Hematopoietic multipotent progenitor cell (in vitro differentiated cells): ENCODE measurements at regions not wholly inside any gene's neighbourhood (a gene's known extent, or its start where the extent isn't known, plus 50 kb on each side); places are given as distances from the start of the nearest gene placed in this dataset.

Experiments
- DNase-seq, 3 donors: peaks; one replicate each; pipeline ENCODE4 v3.0.0-alpha.2; 2011 to 2015; ENCODE audit warnings: low read depth in 2 of 3, low spot score in 2 of 3

DNA sequence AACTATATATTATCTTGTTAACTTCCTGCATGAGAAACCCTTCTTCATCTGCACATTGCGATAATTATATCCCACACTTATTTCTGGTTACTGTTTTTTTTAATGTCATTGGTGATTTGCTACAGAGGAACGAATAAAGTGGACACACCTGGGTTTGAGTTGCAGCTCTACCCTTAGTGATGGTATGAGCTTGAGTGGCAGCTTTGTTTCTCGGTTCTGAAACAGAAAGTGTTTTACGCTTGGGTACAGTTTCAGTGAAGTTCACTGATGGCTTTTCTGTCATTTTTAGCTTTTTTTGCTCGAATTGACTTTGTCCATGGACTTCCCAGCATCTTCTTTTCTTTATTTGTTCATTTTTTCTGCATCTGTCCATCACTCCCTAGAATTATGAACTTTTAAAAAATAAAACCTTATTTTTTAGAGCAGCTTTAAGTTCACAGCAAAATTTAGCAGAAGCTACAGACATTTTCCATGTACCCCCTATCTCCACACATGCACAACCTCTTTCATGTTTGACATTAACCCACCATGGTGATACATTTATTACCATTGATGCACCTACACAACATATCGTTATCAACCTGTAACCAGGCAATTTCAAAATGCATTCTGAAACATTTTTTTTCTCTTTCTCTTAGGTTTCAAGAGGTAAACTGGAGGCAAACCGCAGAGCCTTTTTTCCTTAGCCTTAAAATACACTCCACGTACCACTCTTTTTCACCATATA, 1041.6 kb upstream of the PRKX start:
- peak in 1 of 3 donors; percentile 27 for DNase-seq

DNA sequence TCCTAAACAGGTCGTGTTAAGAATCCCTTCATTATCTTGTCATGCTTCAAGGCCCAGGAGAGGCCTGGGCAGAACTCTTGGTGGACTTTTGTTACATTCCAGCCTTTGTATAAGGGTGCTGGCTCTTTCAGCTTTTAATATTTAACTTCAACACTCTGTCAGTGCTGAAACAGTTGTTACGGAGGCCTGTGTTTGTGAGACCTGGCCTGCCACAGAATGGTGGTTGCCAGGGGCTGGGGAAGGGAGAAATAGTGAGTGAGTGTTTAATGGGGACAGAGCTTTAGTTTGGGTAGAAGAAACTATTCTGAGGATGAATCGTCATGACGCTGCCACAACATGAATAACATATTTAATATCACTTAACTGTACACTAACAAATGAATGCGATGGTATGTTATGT, 1027.6 kb upstream of the PRKX start:
- no peak for DNase-seq

DNA sequence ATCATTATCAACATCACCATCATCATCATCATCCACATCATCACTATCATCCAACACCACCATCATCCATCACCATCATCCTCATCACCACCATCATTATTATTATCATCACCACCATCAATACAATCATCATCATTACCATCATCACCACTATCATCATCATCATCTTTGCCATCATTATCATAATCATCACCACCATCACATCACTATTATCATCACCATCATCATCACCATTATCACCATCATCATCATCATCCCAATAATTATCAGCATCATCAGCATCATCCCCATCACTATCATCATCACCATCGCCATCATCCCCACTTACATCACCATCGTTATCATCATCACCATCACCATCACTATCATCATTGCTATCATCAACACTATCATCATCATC, 1021.9 kb upstream of the PRKX start:
- DNase-seq, result no peak

DNA sequence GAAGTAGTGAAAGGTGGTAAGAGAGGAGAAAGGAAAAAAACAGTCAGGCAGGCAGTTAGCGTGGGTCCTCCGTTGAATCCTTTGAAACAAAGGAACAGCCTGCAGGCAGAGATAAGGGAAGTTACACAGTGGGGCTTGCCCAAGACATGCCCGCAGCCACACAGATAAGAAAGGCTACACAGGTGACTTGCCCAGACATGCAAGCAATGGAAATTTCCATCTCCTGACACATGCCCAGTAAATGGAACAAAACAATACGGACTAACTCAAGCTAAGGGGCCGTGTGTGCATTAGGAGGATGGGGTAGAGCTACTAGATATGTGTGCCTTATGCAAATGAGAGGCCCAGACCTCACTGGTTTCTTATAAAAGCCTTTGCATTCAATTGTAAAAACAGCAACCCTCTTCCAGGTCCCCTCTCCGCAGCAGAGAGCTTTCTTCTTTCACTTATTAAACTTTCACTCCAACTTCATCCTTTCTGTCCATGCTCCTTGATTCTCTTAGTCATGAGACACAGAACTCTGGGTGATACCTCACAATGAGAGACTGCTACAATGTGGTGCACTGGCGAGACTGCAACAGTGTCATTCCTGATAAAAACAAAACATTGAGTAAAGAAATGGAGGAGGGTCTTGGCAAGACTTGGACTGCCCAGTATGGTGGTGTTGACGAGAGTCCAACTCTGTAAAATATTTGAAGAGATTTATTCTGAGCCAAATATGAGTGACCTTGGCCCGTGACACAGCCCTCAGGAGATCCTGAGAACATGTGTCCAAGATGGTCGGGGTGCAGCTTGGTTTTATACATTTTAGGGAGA, 997.4 kb upstream of the PRKX start:
- peak in 2 of 3 donors; percentile 82 to 90 for DNase-seq

DNA sequence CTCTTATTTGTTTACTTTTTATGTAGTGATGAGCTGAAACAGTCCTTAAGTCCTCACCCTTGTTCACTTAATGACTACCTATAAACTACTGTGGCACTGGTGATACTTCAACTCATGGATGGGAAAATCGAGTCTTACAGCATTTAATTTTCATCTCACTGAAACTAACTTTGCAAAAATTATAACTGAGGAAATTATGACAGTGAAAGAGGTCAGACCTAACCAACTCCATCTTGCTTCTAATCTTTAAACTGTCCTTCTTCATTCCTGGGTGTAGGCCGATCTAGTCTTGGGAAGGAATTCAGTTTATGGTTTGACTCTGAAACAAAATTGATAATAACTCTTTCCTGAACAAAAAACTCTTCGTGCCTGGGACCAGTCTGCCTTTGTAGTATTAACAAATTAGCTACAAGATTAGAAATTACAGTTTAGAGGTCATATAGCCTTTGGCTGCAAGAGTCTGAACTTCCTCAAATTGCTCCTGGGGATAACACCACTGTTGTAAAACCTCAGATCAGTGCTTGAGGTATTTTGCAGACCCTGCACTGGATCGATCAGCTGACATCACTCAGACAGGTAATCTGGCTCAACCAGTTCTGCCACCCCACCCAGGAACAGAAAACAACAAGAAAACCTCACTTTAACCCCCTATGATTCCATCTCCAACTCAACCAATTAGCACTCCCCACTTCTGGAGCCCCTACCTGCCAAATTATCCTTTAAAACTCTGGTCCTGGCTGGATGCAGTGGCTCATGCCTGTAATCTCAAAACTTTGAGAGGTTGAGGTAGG, 995.7 kb upstream of the PRKX start:
- DNase-seq, result no peak

DNA sequence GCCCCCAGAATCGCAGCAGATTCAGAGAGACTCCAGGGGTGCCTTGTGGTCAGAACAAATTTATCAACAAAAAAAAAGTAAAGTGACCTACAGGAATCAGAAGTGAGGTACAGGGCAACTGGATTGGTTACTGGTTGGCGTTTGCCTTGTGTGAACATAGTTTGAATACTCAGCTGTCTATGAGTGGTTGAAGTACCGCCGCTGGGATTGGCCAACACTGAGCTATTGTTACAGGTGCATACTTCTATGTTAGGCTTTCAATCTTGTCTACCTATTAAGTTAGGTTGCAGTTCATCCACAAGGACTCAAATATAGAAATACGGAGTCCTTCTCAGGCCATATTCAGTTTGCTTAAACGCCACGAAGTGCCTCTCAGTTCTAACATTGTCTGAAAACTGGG, 993.5 kb upstream of the PRKX start:
- no peak for DNase-seq

DNA sequence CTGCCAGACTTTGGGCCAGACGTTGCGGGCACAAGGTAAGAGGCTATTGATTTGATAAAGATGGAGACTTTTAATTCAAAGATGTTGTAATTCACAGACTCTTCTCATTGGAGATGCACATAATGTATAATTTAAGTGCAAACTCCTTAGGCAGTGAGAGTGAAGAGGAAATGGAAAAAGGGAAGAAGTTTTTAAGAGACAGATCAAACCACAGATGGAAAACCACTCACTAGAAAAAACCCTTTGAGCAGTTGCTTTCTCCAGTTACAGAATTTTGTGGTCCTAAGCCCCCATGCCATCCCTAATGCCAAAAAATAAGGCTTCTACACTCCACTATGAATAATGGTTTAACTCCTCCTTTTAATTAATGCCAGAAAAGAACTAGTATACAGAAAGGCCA, 977.1 kb upstream of the PRKX start:
- peak in 1 of 3 donors; percentile 8 for DNase-seq

DNA sequence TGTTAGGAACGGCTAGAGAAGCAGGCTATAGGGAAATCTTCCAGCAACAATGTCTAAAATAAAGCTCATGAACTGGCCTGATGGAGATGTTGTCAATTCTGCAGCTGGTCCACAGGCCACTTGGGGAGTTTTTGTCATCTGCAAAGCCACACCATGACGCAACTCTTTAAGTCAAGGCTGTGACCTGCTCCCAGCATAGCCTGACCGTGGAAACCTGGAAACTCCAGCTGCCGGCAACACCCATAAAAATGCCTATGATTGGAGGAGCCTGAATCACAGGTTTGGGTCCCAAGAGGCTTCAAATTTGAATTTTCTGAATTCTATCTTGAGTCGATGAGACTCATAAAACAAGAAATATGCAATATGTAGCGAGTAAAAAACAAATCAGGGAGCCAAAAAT, 969.2 kb upstream of the PRKX start:
- no peak for DNase-seq

DNA sequence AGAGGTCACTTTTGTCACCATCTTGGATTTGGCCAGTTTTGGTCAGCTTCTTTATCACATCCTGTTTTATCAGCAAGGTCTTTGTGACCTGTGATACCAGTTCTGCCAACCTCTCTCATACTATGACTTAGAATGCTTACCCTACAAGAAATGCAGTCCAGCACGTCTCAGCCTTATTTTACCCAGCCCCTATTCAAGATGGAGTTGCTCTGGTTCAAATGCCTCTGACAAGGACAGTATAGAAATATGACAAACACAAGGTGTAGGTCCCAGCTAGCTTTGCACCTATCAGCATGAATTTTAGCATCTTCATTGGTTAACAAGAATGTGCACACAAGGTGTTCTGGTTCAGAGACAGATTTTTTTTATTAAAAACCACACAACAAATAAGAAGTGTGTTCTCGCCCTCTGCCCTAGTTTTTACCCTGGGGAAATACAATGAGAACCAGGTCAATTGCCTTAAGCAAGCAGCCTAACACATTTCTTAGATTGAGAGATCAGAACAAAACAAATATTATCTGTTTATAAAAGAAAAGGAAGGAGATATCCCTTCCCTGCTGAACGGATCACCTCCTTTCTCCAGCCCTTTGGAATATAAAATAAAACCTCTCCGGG, 962.3 kb upstream of the PRKX start:
- DNase-seq, result no peak

DNA sequence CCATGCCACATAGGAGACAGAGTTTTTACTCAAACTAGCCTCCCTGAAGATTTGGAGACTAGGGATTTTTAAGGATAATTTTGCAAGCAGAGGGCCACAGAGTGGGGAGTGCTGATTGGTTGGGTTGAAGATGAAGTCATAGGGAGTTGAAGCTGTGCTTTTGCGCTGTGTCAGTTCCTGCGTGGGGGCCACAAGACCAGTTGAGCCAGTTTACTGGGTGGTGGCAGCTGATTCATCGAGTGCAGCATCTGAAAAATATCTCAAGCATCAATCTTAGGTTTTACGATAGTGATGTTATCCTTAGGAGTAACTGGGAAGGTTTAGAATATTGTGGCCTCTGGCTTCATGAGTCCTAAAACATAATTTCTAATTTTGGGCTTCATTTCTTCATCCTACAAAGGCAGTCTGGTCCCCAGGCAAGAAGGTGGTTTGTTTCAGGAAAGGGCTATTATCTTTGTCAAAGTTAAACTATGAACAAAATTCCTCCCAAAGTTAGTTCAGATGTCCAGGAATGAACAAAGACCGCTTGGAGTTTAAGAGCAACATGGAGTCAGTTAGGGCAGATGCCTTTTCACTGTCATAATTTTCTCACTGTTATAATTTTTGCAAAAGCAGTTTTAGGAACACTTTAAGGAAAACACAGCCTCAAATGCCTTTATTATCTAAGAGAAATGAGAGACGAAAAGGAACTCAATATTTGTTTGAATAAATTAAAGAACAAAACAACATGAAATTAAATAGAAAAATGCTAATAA, 960.8 kb upstream of the PRKX start:
- DNase-seq, result no peak

DNA sequence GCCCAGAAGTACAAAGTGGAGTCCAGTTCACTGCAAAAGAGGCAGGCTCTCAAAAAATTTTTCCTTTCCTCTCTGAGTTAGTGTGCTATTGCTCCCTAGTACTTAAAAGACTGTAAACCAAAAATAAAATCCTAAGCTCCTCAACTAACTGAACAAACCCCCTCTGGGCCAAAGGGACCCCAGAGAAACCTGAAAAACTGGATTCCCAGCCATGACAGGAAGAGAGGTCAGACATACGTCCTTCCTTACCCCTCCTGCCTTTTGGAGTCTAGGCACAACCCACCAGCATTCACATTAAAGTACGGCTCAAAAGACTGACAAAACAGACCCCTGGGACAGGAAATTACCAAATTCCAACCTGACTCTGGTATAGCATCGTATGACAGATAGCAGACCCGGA, 957.9 kb upstream of the PRKX start:
- DNase-seq, result no peak

DNA sequence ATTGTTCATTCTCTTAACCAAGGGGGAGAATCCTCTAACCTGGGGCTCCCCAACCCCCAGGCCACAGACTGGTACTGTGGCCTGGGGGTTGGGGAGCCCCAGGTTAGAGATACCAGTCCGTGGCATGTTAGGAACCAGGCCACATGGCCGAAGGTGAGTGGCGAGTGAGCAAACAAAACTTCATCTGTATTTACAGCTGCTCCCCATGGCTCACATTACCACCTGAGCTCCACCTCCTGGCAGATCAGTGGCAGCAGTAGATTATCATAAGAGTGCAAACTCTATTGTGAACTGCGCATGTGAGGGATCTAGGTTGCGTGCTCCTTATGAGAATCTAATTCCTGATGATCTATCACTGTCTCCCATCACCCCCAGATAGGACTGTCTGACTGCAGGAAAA, 957.2 kb upstream of the PRKX start:
- DNase-seq, result no peak

DNA sequence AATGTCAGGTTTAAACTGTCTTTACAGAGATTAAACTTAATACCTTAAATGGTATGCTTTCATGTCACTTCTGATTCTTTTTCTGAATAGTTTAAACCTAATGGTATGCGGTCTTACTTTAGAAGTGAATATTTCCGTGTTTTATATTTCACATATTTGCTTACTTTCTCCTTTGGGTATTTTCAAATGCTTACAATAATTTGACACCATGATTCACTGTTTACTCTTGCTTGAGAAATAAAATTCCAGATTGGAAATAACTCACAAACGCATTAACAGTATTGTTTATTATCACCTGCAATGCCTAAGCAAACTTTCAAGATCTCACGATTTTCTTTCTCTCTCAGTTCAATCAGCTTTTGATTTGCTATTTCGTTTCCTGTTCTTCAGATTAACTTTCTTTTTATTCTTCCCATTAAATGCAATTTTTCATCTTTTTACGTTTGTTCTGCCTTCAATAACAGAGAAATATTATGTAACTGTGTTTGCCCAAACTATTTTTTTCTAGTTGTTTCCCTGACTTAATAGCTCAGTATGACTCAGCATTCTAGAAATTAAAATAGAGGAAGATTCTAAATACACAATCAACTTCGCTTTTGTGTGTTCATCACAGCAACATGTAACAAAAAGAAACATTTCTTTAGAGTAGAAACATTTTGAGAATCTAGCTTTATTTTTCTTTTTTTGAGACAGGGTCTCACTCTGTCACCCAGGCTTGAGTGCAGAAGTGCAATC, 955.5 kb upstream of the PRKX start:
- peak in 1 of 3 donors; percentile 46 for DNase-seq

DNA sequence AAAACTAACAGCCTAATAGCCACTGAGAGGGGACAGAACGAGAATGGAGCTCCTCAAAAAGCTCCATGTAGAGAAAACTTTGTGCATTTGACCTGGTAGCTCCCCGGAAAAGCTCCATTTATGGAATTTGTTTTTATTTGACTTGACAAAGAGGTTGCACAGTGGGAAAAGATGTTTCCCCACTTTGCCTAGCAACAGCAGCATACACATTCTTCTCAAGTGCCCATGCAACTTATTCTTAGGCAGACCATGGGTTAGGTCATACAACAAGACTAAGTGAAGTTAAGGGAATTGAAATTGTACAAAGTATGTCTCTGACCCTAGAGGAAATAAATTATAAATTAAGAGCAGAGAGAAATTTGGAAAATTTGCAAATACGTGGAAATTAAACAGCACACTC, 949.6 kb upstream of the PRKX start:
- DNase-seq, result no peak

DNA sequence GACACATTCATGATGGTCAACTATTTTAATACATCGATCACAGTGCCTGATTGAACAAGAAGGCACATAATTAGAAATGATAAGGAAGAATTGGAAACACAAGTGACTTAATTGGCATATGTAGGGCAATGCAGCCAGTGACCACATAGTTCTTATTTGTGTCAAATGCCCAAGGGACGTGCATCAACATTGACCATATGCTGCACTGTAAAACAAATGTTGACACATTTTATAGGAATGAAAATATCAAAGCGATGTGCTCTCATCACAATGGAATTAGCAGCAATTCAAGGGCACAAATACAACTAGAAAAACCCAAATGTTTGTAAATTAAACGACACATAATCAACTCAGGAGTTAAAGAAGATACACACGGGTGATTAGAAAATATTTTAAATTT, 948.3 kb upstream of the PRKX start:
- DNase-seq, result no peak

DNA sequence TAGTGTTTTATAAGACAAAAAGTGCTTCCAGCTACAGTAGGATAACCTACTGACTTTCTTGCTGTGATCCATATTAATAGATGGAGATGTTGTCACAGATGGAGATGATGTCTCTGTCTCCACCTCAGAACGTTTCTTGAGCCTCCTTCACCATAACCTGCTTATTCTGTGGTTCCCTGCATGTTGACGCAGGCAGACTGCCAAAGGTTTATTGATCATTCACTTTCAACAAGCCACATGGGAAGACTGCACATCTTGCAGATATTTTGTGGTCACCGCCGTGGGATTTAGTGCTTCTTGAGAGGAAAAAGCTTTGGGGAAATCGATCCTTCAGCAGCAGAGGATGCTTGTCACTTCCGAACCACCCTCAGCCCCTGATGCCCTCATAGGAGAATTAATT, 943.0 kb upstream of the PRKX start:
- DNase-seq, result no peak

DNA sequence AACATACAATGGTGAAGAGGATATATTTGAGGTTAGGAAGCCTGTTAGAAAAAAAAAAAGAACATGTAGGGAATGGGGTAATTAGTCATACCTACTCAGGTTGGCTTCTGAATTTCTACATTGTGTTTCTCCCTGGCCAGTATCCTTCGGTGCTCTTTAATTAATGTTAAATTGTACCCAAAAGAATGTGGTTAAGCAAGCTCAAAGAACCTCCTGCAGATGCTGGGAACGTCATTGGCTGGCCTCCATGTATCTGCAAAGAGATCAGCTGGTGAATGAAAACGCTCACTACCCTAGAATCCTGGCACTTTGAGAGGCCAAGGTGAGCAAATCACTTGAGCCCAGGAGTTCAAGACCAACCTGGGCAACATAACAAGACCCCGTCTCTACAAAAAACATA, 942.3 kb upstream of the PRKX start:
- DNase-seq, result no peak

DNA sequence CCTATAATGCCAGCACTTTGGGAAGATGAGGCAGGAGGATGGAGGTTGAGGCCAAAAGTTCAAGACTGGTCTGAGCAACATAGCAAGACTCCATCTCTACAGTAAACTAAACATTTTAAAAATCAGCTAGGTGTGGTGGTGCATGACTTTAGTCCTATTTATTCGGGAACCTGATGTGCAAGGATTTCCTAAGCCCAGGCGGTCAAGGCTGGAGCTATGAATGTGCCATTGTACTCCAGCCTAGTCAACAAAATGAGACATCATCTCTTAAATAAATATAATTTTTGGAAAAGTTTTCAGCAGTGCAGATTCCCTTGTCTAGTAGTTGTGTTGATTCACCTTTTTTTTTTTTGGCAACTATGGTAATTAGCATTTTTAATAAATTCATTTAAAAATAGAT, 928.7 kb upstream of the PRKX start:
- no peak for DNase-seq

DNA sequence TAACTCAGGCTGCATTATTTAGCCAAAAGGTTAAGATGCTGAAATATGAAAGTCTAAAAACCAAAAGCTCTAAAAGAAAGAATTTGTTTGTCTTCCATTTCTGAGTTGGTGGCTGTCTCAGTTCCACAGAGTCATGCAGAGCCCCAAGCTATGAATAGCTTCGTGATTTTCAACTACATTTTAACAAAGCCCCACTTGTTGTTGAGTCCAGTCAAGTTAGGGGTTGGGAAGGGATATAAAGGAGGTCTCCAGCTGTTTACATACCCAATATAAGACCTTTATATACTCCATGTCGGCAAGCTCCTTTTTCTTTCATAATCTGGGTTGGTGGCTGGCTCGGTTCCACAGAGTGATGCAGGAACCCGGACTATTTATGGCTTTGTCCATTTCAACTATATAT, 924.6 kb upstream of the PRKX start:
- no peak for DNase-seq

DNA sequence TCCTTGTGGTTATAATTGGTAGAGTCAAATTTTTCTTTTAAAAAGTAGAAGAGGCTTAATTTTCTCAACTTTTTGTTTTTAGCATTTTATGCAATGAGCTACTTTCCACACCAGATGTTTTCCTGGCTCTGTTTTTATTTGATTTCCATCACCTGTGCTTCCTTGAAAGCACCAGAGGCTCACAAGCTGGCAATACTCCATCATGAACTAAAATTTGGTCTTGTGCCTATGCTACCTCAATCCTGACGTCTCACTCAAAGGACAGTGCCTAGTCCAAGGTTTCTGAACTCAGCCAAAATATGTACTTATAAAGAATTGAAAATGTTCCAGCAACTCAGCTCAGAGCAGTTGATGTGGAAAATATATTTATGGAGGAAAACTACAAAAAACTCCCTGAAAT, 914.0 kb upstream of the PRKX start:
- DNase-seq, result no peak
